Caco-2 (cell line): ENCODE measurements at regions not wholly inside any gene's neighbourhood (a gene's known extent, or its start where the extent isn't known, plus 50 kb on each side); places are given as distances from the start of the nearest gene placed in this dataset.

Source experiments
- BruUV-seq: library from RNA; stranded (reverse); fragments of 400-500 nt; replicated peaks from 2 replicates; lab custom pipeline; 2021; lab: Mats Ljungman, UMichigan
- CTCF ChIA-PET: fragments of 300-600 bp; sonication (Branson Sonifier 250); formaldehyde crosslinking; loops from one replicate; lab custom pipeline; 2022; ENCODE audit warnings: antibody characterized with exemption; lab: Charles Lee
- POLR2A ChIA-PET: fragments of 300-600 bp; sonication (Branson Sonifier 250); formaldehyde crosslinking; loops from one replicate; lab custom pipeline; 2022; ENCODE audit warnings: antibody characterized with exemption; lab: Charles Lee
- DNase-seq, 2 experiments: peaks; one replicate each; pipeline versions ENCODE4 v3.0.0 to v3.0.0-alpha.2; 2020 to 2022
- H3K27me3 ChIP-seq: replicated peaks from 2 replicates; pipeline ENCODE4 v1.6.0; 2011; ENCODE audit warnings: low read length; ENCODE audit not compliant: control insufficient read depth, insufficient read depth
- H3K36me3 ChIP-seq: 2 replicates; pipeline ENCODE4 v1.5.1; 2011; ENCODE audit warnings: low read length; ENCODE audit not compliant: control insufficient read depth, insufficient read depth
- H3K4me1 ChIP-seq: fragments of 250-450 bp; sonication (Bioruptor Pico); 2 replicates; pipeline ENCODE4 v1.5.1; 2020; ENCODE audit warnings: mild to moderate bottlenecking
- H3K4me3 ChIP-seq: 2 replicates; pipeline ENCODE4 v1.5.1; 2011; ENCODE audit warnings: low read depth, mild to moderate bottlenecking, control low read depth, low read length
- H3K9me3 ChIP-seq: fragments of 250-450 bp; sonication (Bioruptor Pico); 2 replicates; pipeline ENCODE4 v1.5.1; 2020; ENCODE audit warnings: mild to moderate bottlenecking, moderate library complexity
- H3K27ac Mint-ChIP-seq: one replicate; pipeline ENCODE4 v1.8.0; 2022; ENCODE audit warnings: mixed read lengths; ENCODE audit not compliant: unreplicated experiment
- H3K27me3 Mint-ChIP-seq: one replicate; pipeline ENCODE4 v1.8.0; 2022; ENCODE audit warnings: mixed read lengths; ENCODE audit not compliant: insufficient read depth, unreplicated experiment
- H3K36me3 Mint-ChIP-seq: one replicate; pipeline ENCODE4 v1.8.0; 2022; ENCODE audit warnings: mild to moderate bottlenecking, mixed read lengths; ENCODE audit not compliant: insufficient read depth, unreplicated experiment
- H3K4me1 Mint-ChIP-seq: one replicate; pipeline ENCODE4 v1.8.0; 2022; ENCODE audit warnings: low read depth, mixed read lengths; ENCODE audit not compliant: unreplicated experiment
- H3K4me3 Mint-ChIP-seq: one replicate; pipeline ENCODE4 v1.8.0; 2022; ENCODE audit warnings: mild to moderate bottlenecking, moderate library complexity, mixed read lengths; ENCODE audit not compliant: unreplicated experiment
- H3K9me3 Mint-ChIP-seq: one replicate; pipeline ENCODE4 v1.8.0; 2022; ENCODE audit warnings: mixed read lengths; ENCODE audit not compliant: unreplicated experiment
- intact Hi-C: fragments of 100-400 bp; cut with micrococcal nuclease; formaldehyde crosslinking; loops from one replicate; pipeline ENCODE4 v1.10.0; 2022; ENCODE audit not compliant: unreplicated experiment
- TF ChIP-seq, protein P1 (sequence below), 2 experiments: fragments of 200-600 bp in 1 of 2; IDR thresholded peaks; 1 replicate in 1 of 2; 2 replicates in 1 of 2; pipeline versions ENCODE4 v1.5.1 to v1.8.0; 2011 to 2022; ENCODE audit warnings: antibody characterized with exemption in 1 of 2, control low read depth in 1 of 2, inconsistent platforms in 1 of 2, low read depth in 1 of 2, low read length in 1 of 2, mild to moderate bottlenecking in 1 of 2, moderate library complexity in 1 of 2; ENCODE audit not compliant: insufficient read depth in 1 of 2, severe bottlenecking in 1 of 2, unreplicated experiment in 1 of 2

GRCh38 chr1:229136822-229137221 lies 134.1 kb upstream of the RAB4A start:
- Histone ChIP-seq H3K27me3 (no peaks in the 10 kb centered on the region), H3K4me1 (peaks cover 25% of the 10 kb centered on the region), H3K4me3 (no peak overlapping the region), H3K9me3 (peaks cover 13% of the 10 kb centered on the region; the same call in 1 of the 2 replicates), H3K36me3 (no peaks in the 10 kb centered on the region)
- no peaks in the 10 kb centered on the region for H3K27me3 Mint-ChIP-seq
- intact Hi-C loops = no loop called here
- no peak for DNase-seq
- TF ChIP-seq, protein P1, sequence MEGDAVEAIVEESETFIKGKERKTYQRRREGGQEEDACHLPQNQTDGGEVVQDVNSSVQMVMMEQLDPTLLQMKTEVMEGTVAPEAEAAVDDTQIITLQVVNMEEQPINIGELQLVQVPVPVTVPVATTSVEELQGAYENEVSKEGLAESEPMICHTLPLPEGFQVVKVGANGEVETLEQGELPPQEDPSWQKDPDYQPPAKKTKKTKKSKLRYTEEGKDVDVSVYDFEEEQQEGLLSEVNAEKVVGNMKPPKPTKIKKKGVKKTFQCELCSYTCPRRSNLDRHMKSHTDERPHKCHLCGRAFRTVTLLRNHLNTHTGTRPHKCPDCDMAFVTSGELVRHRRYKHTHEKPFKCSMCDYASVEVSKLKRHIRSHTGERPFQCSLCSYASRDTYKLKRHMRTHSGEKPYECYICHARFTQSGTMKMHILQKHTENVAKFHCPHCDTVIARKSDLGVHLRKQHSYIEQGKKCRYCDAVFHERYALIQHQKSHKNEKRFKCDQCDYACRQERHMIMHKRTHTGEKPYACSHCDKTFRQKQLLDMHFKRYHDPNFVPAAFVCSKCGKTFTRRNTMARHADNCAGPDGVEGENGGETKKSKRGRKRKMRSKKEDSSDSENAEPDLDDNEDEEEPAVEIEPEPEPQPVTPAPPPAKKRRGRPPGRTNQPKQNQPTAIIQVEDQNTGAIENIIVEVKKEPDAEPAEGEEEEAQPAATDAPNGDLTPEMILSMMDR (IDR thresholded peaks at IDR 0.05; ENCODE audit: insufficient read depth in 1 of 2, low read depth in 1 of 2, low read length in 1 of 2, severe bottlenecking in 1 of 2, unreplicated experiment in 1 of 2) = no peak
- peaks cover 11% of the 10 kb centered on the region for H3K4me1 Mint-ChIP-seq
- H3K9me3 Mint-ChIP-seq = peaks cover 22% of the 10 kb centered on the region
- ChIA-PET CTCF (interaction anchor here (0.6 kb wide), 1 partner anchor 15 kb away, joined by 3 read pairs; no protein-coding TSS in a partner anchor), POLR2A (no interaction called here)
- BruUV-seq = no TSS peak
- H3K36me3 Mint-ChIP-seq = no peaks in the 10 kb centered on the region
- H3K4me3 Mint-ChIP-seq = no peak overlapping the region
- no peak overlapping the region for H3K27ac Mint-ChIP-seq

DNA sequence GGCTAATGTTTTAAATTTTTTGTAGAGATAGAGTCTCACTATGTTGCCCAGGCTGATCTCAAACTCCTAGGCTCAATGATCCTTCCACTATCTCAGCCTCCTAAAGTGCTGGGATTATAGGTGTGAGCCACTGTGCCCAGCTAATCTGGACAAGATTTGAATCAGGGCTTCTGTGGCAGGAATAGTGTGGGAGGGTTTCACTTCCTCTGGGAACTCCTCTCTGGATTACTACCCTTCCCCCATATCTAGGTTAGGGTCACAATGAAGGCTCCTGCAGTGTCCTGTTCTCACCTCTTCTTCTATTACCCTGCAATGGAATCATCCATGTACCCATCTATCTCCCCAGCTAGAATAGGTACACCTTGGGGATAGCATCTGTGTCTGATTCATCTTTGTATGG lies 133.6 kb upstream of the RAB4A start:
- POLR2A ChIA-PET = no interaction called here
- no TSS peak for BruUV-seq
- no peaks in the 10 kb centered on the region for H3K27me3 Mint-ChIP-seq

GRCh38 chr1:229138058-229138457 lies 132.9 kb upstream of the RAB4A start:
- intact Hi-C loops = no loop called here
- Mint-ChIP-seq H3K4me1 (peaks cover 19% of the 10 kb centered on the region), H3K27me3 (no peaks in the 10 kb centered on the region), H3K36me3 (no peaks in the 10 kb centered on the region), H3K9me3 (peaks cover 22% of the 10 kb centered on the region), H3K4me3 (no peak overlapping the region), H3K27ac (no peak overlapping the region)
- Histone ChIP-seq H3K4me1 (peaks cover 25% of the 10 kb centered on the region), H3K9me3 (peaks cover 13% of the 10 kb centered on the region; the same call in 1 of the 2 replicates), H3K27me3 (no peaks in the 10 kb centered on the region), H3K36me3 (no peaks in the 10 kb centered on the region), H3K4me3 (no peak overlapping the region)
- TF ChIP-seq, protein P1 (IDR thresholded peaks at IDR 0.05; ENCODE audit: insufficient read depth in 1 of 2, low read depth in 1 of 2, low read length in 1 of 2, severe bottlenecking in 1 of 2, unreplicated experiment in 1 of 2) = no peak
- POLR2A ChIA-PET = no interaction called here
- DNase-seq = no peak
- no TSS peak for BruUV-seq
- CTCF ChIA-PET = no interaction called here

More for the DNA sequence above, 133.6 kb upstream of the RAB4A start:
- TF ChIP-seq, protein P1 (IDR thresholded peaks at IDR 0.05; ENCODE audit: insufficient read depth in 1 of 2, low read depth in 1 of 2, low read length in 1 of 2, severe bottlenecking in 1 of 2, unreplicated experiment in 1 of 2) = no peak
- no peak overlapping the region for H3K4me3 Mint-ChIP-seq
- no peaks in the 10 kb centered on the region for H3K36me3 Mint-ChIP-seq
- H3K27me3 ChIP-seq = no peaks in the 10 kb centered on the region
- no peaks in the 10 kb centered on the region for H3K36me3 ChIP-seq
- H3K4me1 ChIP-seq = peaks cover 25% of the 10 kb centered on the region
- H3K9me3 Mint-ChIP-seq = peaks cover 22% of the 10 kb centered on the region
- peaks cover 11% of the 10 kb centered on the region for H3K4me1 Mint-ChIP-seq
- no peak for DNase-seq
- CTCF ChIA-PET = no interaction called here
- intact Hi-C loops = no loop called here
- no peak overlapping the region for H3K4me3 ChIP-seq
- no peak overlapping the region for H3K27ac Mint-ChIP-seq
- peaks cover 13% of the 10 kb centered on the region; the same call in 1 of the 2 replicates for H3K9me3 ChIP-seq
